Right atrium auricular region (tissue), 2 donors: ENCODE measurements at regions not wholly inside any gene's neighbourhood (a gene's known extent, or its start where the extent isn't known, plus 50 kb on each side); places are given as distances from the start of the nearest gene placed in this dataset.

Experiments used
- DNase-seq: peaks from one replicate; pipeline ENCODE4 v3.0.0-alpha.2; 2019; ENCODE audit warnings: low spot score
- H3K27ac ChIP-seq, 2 donors: fragments of 200-600 bp; sonication (generic); 1 replicate in 1 of 2; 2 replicates in 1 of 2; pipeline ENCODE4 v1.5.1; 2016 to 2019
- H3K27me3 ChIP-seq, 2 donors: fragments of 200-600 bp; sonication (generic); one replicate each; pipeline versions ENCODE4 v1.5.1 to v1.6.0; 2017 to 2019
- H3K36me3 ChIP-seq: fragments of 200-600 bp; sonication (generic); one replicate; pipeline ENCODE4 v1.5.1; 2016
- H3K4me1 ChIP-seq, 2 donors: fragments of 200-600 bp; sonication (generic); one replicate each; pipeline versions ENCODE4 v1.5.1 to v1.6.0; 2017 to 2019
- H3K4me3 ChIP-seq, 2 donors: fragments of 200-600 bp; sonication (generic); 1 replicate in 1 of 2; 2 replicates in 1 of 2; pipeline ENCODE4 v1.5.1; 2017 to 2019; ENCODE audit warnings: mild to moderate bottlenecking in 1 of 2, moderate library complexity in 1 of 2
- H3K9me3 ChIP-seq, 2 donors: fragments of 200-600 bp; sonication (generic); one replicate each; pipeline ENCODE4 v1.5.1; 2019
- TF ChIP-seq, protein P1 (sequence below), 2 donors: fragments of 200-600 bp; sonication (generic); IDR thresholded peaks; one replicate each; pipeline ENCODE4 v1.5.1; 2019; ENCODE audit warnings: antibody characterized with exemption in 2 of 2

DNA sequence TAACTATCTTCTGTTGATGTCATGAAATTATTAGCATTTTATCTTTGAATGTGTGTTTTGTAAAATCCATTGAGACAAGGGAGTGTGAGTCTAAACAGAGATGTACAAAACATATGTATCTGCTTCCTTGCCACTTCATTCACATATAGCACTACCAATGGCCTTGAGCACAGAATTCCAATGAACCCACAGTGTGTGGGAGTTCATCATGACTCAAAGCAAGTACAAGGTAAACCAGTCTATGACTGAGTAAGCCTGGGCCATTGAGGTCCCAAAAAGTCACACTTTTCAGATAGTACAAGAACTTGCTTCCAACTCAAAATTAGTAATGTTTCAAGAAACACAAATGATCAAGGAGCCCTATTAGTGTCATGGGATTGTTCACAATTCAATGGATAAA lies 218.6 kb downstream of the MANEA start:
- TF ChIP-seq, protein P1, sequence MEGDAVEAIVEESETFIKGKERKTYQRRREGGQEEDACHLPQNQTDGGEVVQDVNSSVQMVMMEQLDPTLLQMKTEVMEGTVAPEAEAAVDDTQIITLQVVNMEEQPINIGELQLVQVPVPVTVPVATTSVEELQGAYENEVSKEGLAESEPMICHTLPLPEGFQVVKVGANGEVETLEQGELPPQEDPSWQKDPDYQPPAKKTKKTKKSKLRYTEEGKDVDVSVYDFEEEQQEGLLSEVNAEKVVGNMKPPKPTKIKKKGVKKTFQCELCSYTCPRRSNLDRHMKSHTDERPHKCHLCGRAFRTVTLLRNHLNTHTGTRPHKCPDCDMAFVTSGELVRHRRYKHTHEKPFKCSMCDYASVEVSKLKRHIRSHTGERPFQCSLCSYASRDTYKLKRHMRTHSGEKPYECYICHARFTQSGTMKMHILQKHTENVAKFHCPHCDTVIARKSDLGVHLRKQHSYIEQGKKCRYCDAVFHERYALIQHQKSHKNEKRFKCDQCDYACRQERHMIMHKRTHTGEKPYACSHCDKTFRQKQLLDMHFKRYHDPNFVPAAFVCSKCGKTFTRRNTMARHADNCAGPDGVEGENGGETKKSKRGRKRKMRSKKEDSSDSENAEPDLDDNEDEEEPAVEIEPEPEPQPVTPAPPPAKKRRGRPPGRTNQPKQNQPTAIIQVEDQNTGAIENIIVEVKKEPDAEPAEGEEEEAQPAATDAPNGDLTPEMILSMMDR (IDR thresholded peaks at IDR 0.05), result no peak
- no peaks in the 10 kb centered on the region for H3K36me3 ChIP-seq
- no peak overlapping the region for H3K4me3 ChIP-seq
- no peaks in the 10 kb centered on the region for H3K27me3 ChIP-seq
- no peak for DNase-seq
- H3K27ac ChIP-seq, result no peak overlapping the region
- no peaks in the 10 kb centered on the region for H3K9me3 ChIP-seq
- H3K4me1 ChIP-seq, result no peaks in the 10 kb centered on the region

DNA sequence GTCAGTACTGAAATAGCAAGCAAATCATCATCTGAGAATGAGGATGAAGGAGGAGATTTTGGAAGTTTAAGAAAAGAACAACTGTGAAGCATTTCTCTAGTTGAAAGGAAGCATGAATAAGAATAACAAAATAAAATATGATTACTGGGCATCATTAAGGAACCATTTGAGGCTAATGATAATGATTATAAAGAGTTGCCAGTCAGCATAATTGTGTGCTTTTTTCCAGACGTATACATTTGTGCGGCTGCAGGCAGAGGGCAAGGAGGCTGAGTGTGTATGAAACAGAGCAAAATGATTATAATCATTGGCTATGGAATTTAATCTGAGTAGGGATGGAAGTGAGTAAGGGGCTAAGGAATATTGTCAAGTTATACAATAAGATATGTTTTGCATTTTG lies 218.7 kb upstream of the FUT9 start:
- TF ChIP-seq, protein P1 (IDR thresholded peaks at IDR 0.05), result no peak
- Histone ChIP-seq H3K9me3 (no peaks in the 10 kb centered on the region), H3K4me1 (no peaks in the 10 kb centered on the region), H3K4me3 (no peak overlapping the region), H3K27ac (no peak overlapping the region), H3K36me3 (no peaks in the 10 kb centered on the region), H3K27me3 (no peaks in the 10 kb centered on the region)
- no peak for DNase-seq

DNA sequence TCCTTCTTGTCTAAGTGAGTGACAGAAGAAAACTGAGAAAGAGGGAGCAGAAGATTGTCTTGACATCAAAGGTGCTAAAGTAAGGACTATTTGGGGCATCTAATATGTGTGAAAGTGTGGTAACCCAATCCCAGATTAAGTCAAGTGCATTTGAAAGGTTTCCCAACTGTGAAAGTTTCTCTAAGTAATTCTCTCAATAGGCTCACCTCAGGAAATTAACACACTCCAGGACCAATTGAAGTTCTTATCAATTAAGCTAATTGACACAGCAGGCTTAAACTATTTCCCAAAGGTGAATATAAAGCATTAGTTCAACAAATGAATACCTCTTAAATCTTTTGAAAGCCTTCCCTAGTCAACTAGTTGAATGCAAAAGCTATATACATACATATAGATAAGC lies 212.8 kb upstream of the FUT9 start:
- TF ChIP-seq, protein P1 (IDR thresholded peaks at IDR 0.05), result no peak
- Histone ChIP-seq H3K9me3 (no peaks in the 10 kb centered on the region), H3K27me3 (no peaks in the 10 kb centered on the region), H3K36me3 (no peaks in the 10 kb centered on the region), H3K4me3 (no peak overlapping the region), H3K4me1 (no peaks in the 10 kb centered on the region), H3K27ac (no peak overlapping the region)
- DNase-seq, result no peak

DNA sequence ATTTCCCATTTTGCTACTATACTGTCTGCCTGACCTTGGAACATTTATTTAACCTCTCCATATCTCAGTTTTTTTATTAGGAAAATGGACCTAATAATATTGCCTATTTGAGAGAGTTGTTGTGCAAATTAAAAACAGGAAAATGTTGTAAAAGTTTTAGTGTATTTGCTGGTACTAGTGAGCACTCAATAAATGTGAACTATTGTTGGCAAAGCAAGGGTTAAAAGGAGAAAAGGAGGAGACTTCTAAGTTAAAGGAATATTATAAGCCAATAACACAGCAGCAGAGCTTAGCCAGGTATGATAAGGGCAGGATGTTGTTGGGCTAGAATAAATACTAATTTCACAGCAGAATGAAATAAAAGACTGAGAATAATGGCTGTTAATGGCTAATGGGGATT lies 211.9 kb upstream of the FUT9 start:
- no peak overlapping the region for H3K27ac ChIP-seq
- H3K4me1 ChIP-seq, result no peaks in the 10 kb centered on the region
- no peaks in the 10 kb centered on the region for H3K36me3 ChIP-seq
- TF ChIP-seq, protein P1 (IDR thresholded peaks at IDR 0.05), result no peak
- H3K4me3 ChIP-seq, result no peak overlapping the region
- no peaks in the 10 kb centered on the region for H3K9me3 ChIP-seq
- DNase-seq, result no peak
- no peaks in the 10 kb centered on the region for H3K27me3 ChIP-seq

DNA sequence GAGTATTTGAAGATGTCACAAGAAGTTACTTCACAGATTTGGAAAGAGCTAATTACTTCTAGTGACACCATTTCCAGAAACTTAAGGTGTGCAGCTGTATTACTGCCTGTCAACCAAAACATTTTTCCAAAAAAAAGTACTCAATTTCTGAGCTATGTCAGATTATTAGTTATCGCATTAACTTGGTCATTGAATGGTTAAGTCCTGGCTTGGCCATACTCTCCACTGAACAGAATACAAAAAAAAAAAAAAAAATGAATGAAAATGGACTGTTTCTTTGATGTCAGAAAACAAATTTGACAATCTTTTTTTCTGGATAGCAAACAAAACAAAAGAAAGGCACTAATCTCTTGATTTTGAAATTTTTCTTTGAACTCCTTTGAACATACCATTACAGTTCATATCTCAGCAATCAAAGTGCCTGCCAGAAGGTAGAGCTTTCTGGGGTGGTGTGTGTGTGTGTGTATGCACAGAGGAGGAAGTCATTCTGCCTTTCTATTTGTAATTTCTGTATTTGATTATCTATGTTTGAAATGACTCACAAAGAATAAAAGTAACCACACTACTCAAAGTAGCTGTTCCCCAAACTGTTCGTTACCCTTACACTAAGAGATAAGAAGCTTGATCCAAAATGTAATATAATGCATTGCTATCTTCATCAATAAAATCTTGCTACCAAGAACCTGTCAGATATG lies 210.8 kb upstream of the FUT9 start:
- Histone ChIP-seq H3K4me1 (no peaks in the 10 kb centered on the region), H3K9me3 (no peaks in the 10 kb centered on the region), H3K4me3 (no peak overlapping the region), H3K36me3 (no peaks in the 10 kb centered on the region), H3K27ac (no peak overlapping the region), H3K27me3 (no peaks in the 10 kb centered on the region)
- no peak for DNase-seq
- TF ChIP-seq, protein P1 (IDR thresholded peaks at IDR 0.05), result no peak

DNA sequence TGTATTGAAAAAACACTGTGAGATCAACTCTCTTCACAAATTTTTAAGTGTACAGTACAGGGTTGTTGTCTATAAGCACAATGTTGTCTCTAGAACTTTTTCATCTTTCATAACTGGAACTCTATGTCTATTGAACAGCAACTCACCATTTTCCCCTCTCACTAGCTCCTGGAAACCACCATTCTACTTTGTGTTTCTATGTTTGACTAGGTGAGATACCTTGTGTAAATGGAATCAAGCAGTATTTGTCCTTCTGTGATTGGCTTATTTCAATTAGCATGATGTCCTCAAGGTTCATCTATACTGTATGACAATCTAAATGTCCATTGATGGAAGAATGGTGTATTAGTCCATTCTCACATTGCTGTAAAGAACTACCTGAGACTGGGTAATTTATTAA lies 210.1 kb upstream of the FUT9 start:
- H3K9me3 ChIP-seq, result no peaks in the 10 kb centered on the region
- H3K4me3 ChIP-seq, result no peak overlapping the region
- TF ChIP-seq, protein P1 (IDR thresholded peaks at IDR 0.05), result no peak
- H3K27me3 ChIP-seq, result no peaks in the 10 kb centered on the region
- no peak overlapping the region for H3K27ac ChIP-seq
- H3K4me1 ChIP-seq, result no peaks in the 10 kb centered on the region
- DNase-seq, result no peak
- no peaks in the 10 kb centered on the region for H3K36me3 ChIP-seq
